GM06990 (cell line): ENCODE measurements at regions not wholly inside any gene's neighbourhood (a gene's known extent, or its start where the extent isn't known, plus 50 kb on each side); places are given as distances from the start of the nearest gene placed in this dataset.

ENCODE experiments used
- DNase-seq: peaks from one replicate; pipeline ENCODE4 v3.0.0-alpha.2; 2011; ENCODE audit not compliant: insufficient read length; ENCODE audit errors: extremely low read depth
- H3K27me3 ChIP-seq: replicated peaks from 2 replicates; pipeline ENCODE4 v1.6.0; 2011; ENCODE audit warnings: low read length; ENCODE audit not compliant: control insufficient read depth, insufficient read depth
- H3K36me3 ChIP-seq: 2 replicates; pipeline ENCODE4 v1.5.1; 2011; ENCODE audit warnings: low read length; ENCODE audit not compliant: control insufficient read depth, insufficient read depth
- H3K4me3 ChIP-seq: replicated peaks from 2 replicates; pipeline ENCODE4 v1.5.1; 2011; ENCODE audit warnings: low read depth, mild to moderate bottlenecking, control low read depth, low read length
- CTCF ChIP-seq: IDR thresholded peaks from 2 replicates; pipeline ENCODE4 v1.5.1; 2011; ENCODE audit warnings: low read length, control low read depth, mild to moderate bottlenecking, inconsistent platforms; ENCODE audit not compliant: insufficient read depth, poor library complexity, severe bottlenecking

- Histone ChIP-seq H3K27me3 (no peaks in the 10 kb centered on the region), H3K4me3 (no peak overlapping the region), H3K36me3 (no peaks in the 10 kb centered on the region)
- DNase-seq: no peak
- TF ChIP-seq CTCF: no peak
Observed at GRCh38 chr12:88267630-88268029, 125.5 kb downstream of the TMTC3 start.

GRCh38 chr12:88272456-88272855 lies 130.3 kb downstream of the TMTC3 start:
- DNase-seq: no peak
- no peaks in the 10 kb centered on the region for H3K27me3 ChIP-seq
- H3K36me3 ChIP-seq: no peaks in the 10 kb centered on the region
- H3K4me3 ChIP-seq: no peak overlapping the region
- no peak for TF ChIP-seq CTCF

GRCh38 chr12:88273450-88273849 lies 131.3 kb downstream of the TMTC3 start:
- H3K36me3 ChIP-seq: no peaks in the 10 kb centered on the region
- TF ChIP-seq CTCF: no peak
- DNase-seq: no peak
- no peak overlapping the region for H3K4me3 ChIP-seq
- no peaks in the 10 kb centered on the region for H3K27me3 ChIP-seq

- Histone ChIP-seq H3K36me3 (no peaks in the 10 kb centered on the region), H3K4me3 (no peak overlapping the region), H3K27me3 (no peaks in the 10 kb centered on the region)
- no peak for DNase-seq
- no peak for TF ChIP-seq CTCF
Observed at GRCh38 chr12:88273875-88274274, 131.8 kb downstream of the TMTC3 start.

GRCh38 chr12:88291498-88292131 lies 149.5 kb downstream of the TMTC3 start:
- Histone ChIP-seq H3K4me3 (no peak overlapping the region), H3K27me3 (no peaks in the 10 kb centered on the region), H3K36me3 (no peaks in the 10 kb centered on the region)
- DNase-seq: no peak
- no peak for TF ChIP-seq CTCF
